ENCODE measurements at regions not wholly inside any gene's neighbourhood (a gene's known extent, or its start where the extent isn't known, plus 50 kb on each side); places are given as distances from the start of the nearest gene placed in this dataset.

DNA sequence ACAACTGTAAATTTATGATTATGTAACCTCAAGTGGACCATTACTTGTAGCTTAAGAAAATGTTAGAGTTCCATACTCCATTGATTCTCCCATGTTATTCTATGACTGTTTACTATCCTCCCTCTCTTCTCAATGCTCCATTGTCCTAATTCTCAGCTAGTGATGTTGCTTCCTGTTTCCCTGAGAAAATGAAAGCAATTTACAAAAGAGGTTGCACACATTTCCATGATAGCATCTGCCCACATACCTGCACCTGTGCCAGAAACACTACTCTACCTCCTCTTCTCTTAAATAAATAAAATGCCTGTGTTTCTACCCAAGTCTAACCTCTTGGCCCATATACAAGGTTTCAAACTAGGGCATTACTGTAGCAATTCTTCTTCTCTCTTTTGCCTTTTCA, 1620.9 kb downstream of the FAM181B start (continued):
- TF ChIP-seq CHD7 (IDR thresholded peaks at IDR 0.05; ENCODE audit: insufficient replicate concordance, low read length) (no peak), ASH2L (IDR thresholded peaks at IDR 0.05; ENCODE audit: low read length) (no peak)

Measured in H1 (cell line).